Endothelial cell (in vitro differentiated cells): ENCODE measurements at regions not wholly inside any gene's neighbourhood (a gene's known extent, or its start where the extent isn't known, plus 50 kb on each side); places are given as distances from the start of the nearest gene placed in this dataset.
A peak's percentile ranks its signal among the peaks of the same experiment; 100 is the strongest.

Experiments
- DNase-seq: peaks from one replicate; pipeline ENCODE4 v3.0.0; 2021; ENCODE audit warnings: low spot score
- H3K27ac Mint-ChIP-seq: one replicate; pipeline ENCODE4 v1.8.0; 2021; ENCODE audit warnings: mixed read lengths, inconsistent platforms; ENCODE audit not compliant: unreplicated experiment
- H3K27me3 Mint-ChIP-seq: one replicate; pipeline ENCODE4 v1.8.0; 2021; ENCODE audit warnings: mild to moderate bottlenecking, moderate library complexity, mixed read lengths, inconsistent platforms; ENCODE audit not compliant: unreplicated experiment
- H3K36me3 Mint-ChIP-seq: one replicate; pipeline ENCODE4 v1.8.0; 2021; ENCODE audit warnings: mild to moderate bottlenecking, low read depth, mixed read lengths, inconsistent platforms; ENCODE audit not compliant: unreplicated experiment
- H3K4me1 Mint-ChIP-seq: one replicate; pipeline ENCODE4 v1.8.0; 2021; ENCODE audit warnings: mild to moderate bottlenecking, mixed read lengths, inconsistent platforms; ENCODE audit not compliant: unreplicated experiment
- H3K4me3 Mint-ChIP-seq: one replicate; pipeline ENCODE4 v1.8.0; 2021; ENCODE audit warnings: mild to moderate bottlenecking, mixed read lengths, inconsistent platforms; ENCODE audit not compliant: unreplicated experiment
- H3K9me3 Mint-ChIP-seq: one replicate; pipeline ENCODE4 v1.8.0; 2021; ENCODE audit warnings: mixed read lengths, inconsistent platforms; ENCODE audit not compliant: unreplicated experiment
- TF ChIP-seq, protein P1 (sequence below): fragments of 200-600 bp; sonication (generic); IDR thresholded peaks from one replicate; pipeline ENCODE4 v1.5.0; 2021; ENCODE audit warnings: antibody characterized with exemption; ENCODE audit not compliant: unreplicated experiment

DNA sequence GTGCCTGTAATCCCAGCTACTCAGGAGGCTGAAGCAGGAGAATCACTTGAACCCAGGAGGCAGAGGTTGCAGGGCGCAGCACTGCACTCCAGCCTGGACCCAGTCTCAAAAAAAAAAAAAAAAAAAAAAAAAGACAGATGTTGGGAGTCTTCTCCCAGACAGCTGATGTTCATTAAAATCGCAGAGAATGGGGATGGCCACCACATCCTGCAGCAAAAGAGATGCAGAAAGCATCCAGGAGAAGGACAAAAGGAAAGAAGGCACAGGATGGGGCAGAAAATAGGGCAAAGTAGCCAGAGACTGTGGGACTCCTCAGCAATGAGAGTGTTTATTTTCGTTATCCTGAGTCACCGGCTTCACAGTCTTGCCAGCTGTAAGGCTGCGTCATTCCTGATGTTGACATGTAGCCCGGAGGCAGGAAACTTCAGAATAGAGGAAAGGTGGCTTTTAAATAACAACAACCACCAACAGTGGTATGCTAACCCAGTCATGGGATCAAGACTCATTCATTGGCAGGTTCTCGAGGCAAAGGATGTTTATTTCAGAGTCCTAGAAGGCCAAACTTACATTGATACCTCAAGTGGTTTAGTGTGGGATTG lies 149.5 kb upstream of the SVIL start:
- Mint-ChIP-seq H3K27me3 (peaks cover 5% of the 10 kb centered on the region), H3K4me1 (peaks cover 26% of the 10 kb centered on the region), H3K9me3 (no peaks in the 10 kb centered on the region), H3K4me3 (no peak overlapping the region), H3K27ac (peak overlapping the region; percentile 85), H3K36me3 (no peaks in the 10 kb centered on the region)
- TF ChIP-seq, protein P1, sequence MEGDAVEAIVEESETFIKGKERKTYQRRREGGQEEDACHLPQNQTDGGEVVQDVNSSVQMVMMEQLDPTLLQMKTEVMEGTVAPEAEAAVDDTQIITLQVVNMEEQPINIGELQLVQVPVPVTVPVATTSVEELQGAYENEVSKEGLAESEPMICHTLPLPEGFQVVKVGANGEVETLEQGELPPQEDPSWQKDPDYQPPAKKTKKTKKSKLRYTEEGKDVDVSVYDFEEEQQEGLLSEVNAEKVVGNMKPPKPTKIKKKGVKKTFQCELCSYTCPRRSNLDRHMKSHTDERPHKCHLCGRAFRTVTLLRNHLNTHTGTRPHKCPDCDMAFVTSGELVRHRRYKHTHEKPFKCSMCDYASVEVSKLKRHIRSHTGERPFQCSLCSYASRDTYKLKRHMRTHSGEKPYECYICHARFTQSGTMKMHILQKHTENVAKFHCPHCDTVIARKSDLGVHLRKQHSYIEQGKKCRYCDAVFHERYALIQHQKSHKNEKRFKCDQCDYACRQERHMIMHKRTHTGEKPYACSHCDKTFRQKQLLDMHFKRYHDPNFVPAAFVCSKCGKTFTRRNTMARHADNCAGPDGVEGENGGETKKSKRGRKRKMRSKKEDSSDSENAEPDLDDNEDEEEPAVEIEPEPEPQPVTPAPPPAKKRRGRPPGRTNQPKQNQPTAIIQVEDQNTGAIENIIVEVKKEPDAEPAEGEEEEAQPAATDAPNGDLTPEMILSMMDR, result no peak
- peak; percentile 45 for DNase-seq

DNA sequence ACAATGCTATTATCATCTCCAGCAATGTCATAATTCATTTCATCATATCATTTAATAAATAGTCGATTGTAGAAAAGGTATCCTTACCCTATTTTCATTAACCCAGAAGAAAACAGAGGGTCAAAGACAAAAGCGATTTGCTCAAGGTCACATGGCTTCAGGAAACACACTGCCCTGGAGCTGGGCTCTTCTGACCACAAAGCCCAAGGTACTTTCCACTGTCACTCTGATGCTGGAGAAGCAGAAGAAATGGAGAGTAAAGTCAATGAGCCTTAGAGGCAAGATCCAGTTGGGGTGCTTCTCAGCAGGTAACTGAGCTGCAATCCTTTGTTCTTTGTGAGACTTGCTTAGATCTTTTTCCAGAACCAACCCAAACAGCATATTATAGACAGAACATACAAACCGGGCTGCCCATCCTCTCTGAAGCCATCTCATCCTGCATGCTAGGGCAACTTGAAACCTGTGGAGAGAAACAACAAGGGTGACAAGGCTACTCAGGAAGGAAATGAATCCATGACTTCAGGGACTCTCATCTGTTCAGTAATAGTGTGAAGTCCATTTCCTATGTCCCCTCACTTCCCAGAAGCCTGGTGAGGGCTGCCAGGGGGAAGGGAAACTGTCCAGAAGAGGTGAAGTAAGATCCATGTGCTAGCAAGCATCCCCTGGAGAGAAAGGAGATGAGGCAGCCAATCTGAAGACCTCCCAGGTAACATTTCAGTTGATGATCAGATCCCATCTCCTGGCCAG lies 148.6 kb upstream of the SVIL start:
- peaks cover 6% of the 10 kb centered on the region for H3K27me3 Mint-ChIP-seq
- peaks cover 2% of the 10 kb centered on the region for H3K36me3 Mint-ChIP-seq
- H3K27ac Mint-ChIP-seq, result peak overlapping the region; percentile 39
- no peaks in the 10 kb centered on the region for H3K9me3 Mint-ChIP-seq
- no peak for DNase-seq
- TF ChIP-seq, protein P1, result no peak
- H3K4me3 Mint-ChIP-seq, result no peak overlapping the region
- peaks cover 26% of the 10 kb centered on the region for H3K4me1 Mint-ChIP-seq

DNA sequence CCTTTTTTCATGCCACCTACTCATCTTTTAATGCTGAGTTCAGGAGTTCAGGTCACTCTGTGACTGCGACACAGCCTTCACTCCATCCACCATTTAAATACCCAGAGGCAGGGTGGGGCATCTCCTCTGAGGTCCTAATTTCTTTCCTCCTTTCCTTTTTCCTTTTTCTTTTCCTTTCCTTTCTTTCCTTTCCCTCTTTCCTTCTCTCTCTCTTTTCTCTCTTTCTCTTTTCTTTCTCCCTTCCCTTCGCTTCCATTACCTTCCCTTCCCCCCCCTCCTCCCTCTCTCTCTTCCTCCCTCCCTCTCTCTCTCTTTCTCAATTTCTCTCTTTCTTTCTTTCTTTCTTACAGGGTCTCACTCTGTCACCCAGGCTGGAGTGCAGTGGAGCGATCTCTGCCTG lies 145.9 kb upstream of the SVIL start:
- no peak overlapping the region for H3K4me3 Mint-ChIP-seq
- DNase-seq, result no peak
- peaks cover 26% of the 10 kb centered on the region for H3K4me1 Mint-ChIP-seq
- TF ChIP-seq, protein P1, result no peak
- H3K27ac Mint-ChIP-seq, result no peak overlapping the region
- H3K9me3 Mint-ChIP-seq, result no peaks in the 10 kb centered on the region
- H3K36me3 Mint-ChIP-seq, result peaks cover 4% of the 10 kb centered on the region
- peaks cover 7% of the 10 kb centered on the region for H3K27me3 Mint-ChIP-seq

DNA sequence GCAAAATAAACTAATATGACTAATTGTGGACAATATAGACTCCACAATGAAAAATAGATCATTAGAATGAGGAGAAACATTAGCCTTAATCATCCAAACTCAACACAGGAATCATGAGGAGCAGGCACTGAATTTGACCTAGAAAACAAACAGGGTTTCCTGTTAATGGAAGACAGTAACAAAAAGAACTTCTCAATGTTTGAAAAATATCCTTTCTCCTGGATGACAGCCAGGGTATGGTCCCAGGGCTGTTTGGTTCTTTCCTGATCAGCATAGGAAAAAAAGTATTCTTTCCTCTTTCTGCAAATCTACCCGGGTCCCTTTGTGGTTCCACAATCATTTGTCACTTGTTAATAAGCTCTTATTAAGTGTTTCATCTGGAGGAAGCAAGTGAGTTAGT lies 145.3 kb upstream of the SVIL start:
- Mint-ChIP-seq H3K36me3 (peaks cover 4% of the 10 kb centered on the region), H3K27ac (no peak overlapping the region), H3K27me3 (peaks cover 7% of the 10 kb centered on the region), H3K9me3 (no peaks in the 10 kb centered on the region), H3K4me3 (no peak overlapping the region), H3K4me1 (peaks cover 26% of the 10 kb centered on the region)
- DNase-seq, result no peak
- TF ChIP-seq, protein P1, result no peak

DNA sequence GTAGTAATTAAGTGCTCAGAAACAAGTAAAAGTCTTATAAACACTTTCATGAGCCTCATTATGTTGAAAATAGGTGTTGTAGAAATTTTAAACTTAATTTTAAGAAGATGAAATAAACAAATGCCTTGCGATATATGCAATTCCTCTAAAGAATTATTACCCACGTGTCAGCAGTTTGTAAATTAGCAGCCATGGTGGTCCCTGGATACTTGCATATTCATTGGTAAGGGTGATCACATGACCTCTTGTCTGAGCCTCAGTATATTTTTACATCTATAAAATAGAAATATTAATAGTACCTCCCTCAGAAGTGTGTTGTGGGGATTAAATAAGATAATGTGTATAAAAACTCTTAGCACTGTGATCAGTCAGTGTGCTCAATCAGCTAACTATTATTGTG lies 141.5 kb upstream of the SVIL start:
- peaks cover 4% of the 10 kb centered on the region for H3K36me3 Mint-ChIP-seq
- H3K9me3 Mint-ChIP-seq, result no peaks in the 10 kb centered on the region
- H3K4me1 Mint-ChIP-seq, result peaks cover 12% of the 10 kb centered on the region
- DNase-seq, result no peak
- no peak overlapping the region for H3K4me3 Mint-ChIP-seq
- no peak overlapping the region for H3K27ac Mint-ChIP-seq
- TF ChIP-seq, protein P1, result no peak
- peaks cover 5% of the 10 kb centered on the region for H3K27me3 Mint-ChIP-seq
